Ramos (cell line): ENCODE measurements at regions not wholly inside any gene's neighbourhood (a gene's known extent, or its start where the extent isn't known, plus 50 kb on each side); places are given as distances from the start of the nearest gene placed in this dataset.

Experiments used
- in situ Hi-C: fragments of 300-500 bp; cut with MboI; formaldehyde crosslinking; loops from one replicate; pipeline ENCODE4 v1.14.3; 2022; ENCODE audit warnings: low sequenced_read_pairs; ENCODE audit not compliant: unreplicated experiment

- in situ Hi-C loops, result no loop called here
Observed at GRCh38 chr21:31473685-31474345, 129.8 kb upstream of the TIAM1 start.

GRCh38 chr21:31471865-31472264 lies 127.8 kb upstream of the TIAM1 start:
- in situ Hi-C loops, result no loop called here

DNA sequence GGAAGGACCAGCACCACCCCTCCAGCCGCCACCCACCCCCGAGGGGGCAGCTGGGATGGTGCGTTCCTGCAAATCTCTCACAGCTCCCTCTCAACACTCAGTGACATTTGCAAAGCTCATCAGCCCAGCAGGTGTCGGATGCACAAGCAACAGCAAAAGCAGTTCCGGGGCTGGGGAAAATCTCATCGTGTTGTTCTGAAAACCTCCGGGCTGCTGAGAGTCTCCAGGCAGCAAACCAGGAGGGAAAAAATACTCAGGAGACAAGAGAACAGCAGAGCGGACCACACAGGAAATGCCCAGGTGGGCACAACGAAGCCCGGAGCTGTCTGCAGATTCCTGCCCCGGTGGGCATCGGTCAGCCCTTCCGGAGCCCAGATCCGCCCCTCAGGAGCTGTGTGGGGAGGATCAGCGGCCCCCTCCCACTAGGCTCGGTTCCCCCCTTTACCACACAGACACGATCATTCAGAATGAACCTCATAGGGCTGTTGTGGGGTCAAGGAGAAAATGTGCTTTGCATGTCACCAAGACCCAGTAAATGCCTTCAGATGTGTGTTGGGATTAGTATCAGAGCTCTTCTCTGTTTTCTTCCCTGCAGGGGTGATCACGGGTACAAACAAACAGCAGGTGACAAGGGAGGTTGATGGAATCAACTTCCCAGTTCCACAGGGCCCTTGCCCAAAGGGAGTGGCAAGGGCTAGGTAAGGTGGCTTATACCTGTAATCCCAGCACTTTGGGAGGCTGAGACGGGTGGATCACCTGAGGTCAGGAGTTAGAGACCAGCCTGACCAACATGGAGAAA lies 127.0 kb upstream of the TIAM1 start:
- in situ Hi-C loops, result no loop called here

DNA sequence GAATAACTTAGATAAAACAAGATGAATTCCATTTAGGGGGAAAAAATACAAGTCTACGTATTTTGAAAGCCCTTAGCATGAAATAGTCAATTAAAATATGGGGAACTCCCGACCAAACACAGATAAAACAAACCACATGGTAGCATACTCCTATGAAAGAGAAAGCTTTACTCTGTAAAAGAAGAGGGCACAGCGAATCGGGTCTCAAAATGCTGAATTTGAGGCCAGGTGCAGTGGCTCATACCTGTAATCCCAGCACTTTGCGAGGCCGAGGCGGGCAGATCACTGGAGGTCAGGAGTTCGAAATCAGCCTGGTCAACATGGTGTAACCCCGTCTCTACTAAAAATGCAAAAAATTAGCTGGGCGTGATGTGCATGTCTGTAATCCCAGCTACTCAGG lies 116.9 kb upstream of the TIAM1 start:
- in situ Hi-C loops, result no loop called here

DNA sequence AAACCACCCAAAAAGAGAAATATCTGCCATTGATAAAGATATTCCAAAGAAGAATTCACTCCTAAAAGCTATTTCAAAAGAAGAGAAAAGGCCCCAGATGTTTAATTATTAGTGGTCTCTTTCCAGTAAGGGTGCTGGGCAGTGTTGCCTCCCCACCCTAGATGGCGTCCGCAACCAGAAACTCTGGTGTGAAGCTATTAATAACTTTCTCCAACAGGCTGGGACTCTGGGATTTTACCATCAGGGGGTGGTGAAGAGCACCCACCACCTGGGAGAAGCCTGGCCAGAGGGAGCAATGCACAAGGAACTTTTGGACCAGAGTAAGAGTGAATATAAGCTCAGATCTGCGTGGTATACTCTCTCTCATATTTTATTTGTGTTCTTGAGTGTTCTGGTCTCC lies 115.4 kb upstream of the TIAM1 start:
- in situ Hi-C loops, result no loop called here

GRCh38 chr21:31457675-31458074 lies 113.6 kb upstream of the TIAM1 start:
- in situ Hi-C loops, result no loop called here

DNA sequence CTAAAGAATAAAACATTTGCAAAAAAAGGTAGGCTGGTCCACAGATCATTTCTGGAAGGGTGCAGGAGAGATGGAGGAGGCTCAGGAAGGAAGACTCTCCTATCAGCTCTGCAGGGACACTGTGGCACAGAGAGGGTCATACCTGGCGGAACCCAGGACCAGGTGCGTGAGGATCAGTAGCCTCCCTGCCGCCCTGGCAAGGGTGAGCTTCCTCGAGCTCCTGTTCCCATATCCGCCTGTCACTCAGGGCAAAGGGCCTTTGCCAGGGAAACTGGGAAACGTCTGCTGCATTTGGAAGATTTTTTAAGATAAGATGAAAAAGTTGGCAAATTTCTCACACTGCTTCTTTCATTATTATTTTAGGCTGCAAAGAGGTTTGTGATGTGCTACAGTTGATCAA lies 112.1 kb upstream of the TIAM1 start:
- in situ Hi-C loops, result no loop called here

DNA sequence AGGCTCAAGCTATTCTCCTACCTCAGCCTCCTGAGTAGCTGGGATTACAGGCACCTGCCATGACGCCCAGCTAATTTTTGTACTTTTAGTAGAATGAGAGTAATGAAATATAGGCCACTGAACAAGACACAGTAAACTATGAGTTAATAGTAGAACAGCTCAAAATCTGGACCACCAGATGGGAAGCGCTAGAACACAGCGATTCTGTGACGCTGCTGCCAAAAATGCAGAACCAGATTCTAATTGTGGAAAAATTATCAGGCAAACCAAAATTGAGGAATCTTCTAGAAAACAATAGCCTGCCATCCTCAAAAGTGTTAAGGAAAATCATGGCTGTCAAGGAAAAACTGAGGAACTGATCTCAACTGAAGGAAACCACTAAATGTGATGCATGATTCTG lies 111.4 kb upstream of the TIAM1 start:
- in situ Hi-C loops, result no loop called here

DNA sequence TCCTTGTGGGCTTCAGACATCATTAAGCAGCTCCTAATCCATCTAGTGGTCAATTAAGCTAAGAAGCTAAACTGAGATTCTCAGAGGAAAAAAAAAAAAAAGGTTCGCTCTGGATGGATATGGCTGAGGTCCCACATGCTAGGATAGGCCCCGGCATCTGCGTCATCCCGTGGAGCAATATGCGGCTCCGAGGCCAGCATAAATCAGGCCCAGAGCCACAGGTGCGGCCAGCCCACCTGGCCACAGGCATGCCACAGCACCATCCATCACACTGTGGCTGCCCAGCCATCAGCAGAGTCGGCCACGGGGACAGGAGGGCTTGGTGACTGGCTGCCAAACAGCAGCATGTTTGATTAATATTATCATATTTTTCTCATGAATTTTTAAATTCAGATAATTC lies 106.9 kb upstream of the TIAM1 start:
- in situ Hi-C loops, result no loop called here

- in situ Hi-C loops, result no loop called here
Observed at GRCh38 chr21:31449921-31450535, 106.0 kb upstream of the TIAM1 start.

DNA sequence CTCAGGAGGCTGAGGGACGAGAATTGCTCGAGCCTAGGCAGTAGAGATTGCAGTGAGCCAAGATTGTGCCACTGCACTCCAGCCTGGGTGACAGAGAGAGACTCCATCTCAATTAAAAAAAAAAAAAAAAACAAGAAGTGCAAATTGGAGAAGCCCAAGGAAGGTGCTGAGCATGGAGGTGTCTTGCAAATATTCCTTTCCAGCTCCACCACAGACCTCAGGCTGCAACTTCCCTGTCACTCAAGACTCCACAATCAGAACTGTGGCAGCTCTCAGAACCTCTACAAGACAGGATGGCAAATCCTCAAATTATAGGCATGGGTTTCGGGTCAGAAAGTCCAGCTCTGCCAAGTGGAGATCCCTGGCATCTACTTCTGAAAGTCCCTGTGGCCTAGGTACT lies 104.4 kb upstream of the TIAM1 start:
- in situ Hi-C loops, result no loop called here

- in situ Hi-C loops, result no loop called here
Observed at GRCh38 chr21:31447505-31447904, 103.4 kb upstream of the TIAM1 start.

GRCh38 chr21:31446226-31446855 lies 102.3 kb upstream of the TIAM1 start:
- in situ Hi-C loops, result no loop called here

DNA sequence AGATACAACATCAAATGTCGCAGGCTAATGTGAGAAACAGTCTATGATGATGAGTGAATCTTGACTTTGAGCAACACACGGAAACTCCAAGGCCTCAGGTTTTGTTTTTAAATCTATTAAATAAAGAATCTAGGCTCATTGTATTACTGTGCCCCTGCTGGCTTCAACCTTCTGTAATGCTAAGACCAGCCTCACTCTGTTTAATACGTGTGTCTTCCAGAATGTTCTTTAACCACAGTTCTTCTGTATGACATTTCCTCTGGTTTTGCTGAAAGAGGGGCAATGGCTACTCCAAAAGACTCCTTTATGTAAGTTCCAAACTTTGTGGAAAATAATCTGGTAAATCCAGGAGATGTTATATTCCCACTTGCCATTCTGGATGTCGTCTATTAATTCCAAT lies 101.1 kb upstream of the TIAM1 start:
- in situ Hi-C loops, result no loop called here

- in situ Hi-C loops, result no loop called here
Observed at GRCh38 chr21:31443736-31444521, 99.9 kb upstream of the TIAM1 start.

DNA sequence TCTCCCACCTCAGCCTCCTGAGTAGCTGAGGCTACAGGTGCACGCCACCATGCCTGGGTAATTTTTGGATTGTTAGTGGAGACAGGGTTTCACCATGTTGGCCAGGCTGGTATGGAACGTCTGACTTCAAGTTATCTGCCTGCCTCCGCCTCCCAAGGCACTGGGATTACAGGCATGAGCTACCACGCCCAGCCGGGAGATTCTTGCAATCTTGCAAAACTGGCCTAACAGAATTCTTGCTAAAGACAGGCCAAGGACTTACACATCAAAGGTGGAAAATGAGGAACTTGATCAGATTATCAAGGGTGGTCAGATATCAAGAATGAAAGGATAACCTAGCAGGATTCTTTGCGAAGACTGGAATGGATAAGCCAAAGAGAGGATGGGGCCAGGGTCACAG lies 98.3 kb upstream of the TIAM1 start:
- in situ Hi-C loops, result no loop called here

DNA sequence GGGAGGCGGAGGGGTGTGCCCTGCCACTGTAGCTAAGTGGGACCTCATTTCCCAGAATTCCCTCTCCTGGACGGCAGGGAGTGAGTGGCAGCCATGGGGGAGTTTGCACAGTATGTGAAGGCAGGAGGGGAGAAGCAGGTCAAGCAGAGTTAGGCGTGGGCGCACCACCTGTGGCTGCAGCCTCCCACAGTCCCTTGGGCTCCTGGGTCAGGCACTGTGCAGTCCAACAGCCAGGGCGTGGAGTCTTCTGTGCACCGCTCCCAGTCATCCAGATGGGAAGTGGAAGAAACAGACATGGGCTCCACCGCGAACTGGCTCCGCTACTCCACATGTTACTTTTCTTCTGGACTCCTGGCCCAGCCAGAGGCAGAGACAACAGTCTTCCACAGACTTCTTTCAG lies 85.4 kb upstream of the TIAM1 start:
- in situ Hi-C loops, result no loop called here

DNA sequence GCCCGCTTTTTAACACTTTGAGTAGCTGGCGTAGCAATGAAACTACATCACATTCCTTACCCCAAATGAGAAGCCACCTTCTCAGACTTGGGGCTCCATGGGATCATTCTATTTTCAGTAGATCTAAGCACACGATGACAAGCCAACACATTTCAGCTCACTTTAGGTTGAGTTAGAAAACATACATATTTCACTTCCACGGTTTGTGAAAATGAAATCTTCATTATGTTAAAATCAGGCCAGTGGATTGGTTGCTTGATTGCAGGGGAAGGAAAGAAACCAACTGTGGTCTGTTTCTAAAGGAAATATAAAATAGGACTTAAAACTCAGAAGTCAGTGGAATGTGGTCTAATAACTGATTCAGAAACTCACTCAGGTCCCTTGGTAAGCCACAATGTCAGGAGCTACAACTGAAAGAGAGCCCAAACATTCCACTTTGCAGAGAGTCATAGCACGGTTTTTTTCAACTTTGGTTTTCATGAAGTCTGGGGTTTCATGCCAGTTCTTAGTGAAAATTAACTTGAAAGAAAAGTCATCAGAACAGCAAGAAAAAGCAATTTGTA lies 82.3 kb upstream of the TIAM1 start:
- in situ Hi-C loops, result no loop called here

DNA sequence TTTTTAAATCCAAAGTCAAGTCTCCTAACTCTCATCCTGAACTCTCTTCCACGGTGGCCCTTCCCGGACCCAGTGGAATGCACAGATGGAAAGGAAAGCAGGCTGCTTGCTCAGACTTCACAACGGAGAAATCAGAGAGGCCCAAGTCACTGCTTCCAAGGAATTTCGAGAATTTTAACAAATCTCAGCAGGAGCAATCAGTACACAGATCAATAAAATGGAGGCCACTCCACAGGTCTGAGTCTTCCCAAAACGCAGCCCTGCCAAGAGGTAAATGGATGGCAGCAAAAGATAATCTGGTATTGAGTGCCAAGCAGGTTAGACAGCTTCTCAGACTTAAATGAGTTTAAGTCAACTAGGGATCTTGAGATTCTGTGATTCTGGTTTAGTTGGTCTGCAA lies 81.1 kb upstream of the TIAM1 start:
- in situ Hi-C loops, result no loop called here

- in situ Hi-C loops, result no loop called here
Observed at GRCh38 chr21:31424058-31424457, 80.0 kb upstream of the TIAM1 start.
